ENCODE measurements at regions not wholly inside any gene's neighbourhood (a gene's known extent, or its start where the extent isn't known, plus 50 kb on each side); places are given as distances from the start of the nearest gene placed in this dataset.

GRCh38 chr7:136278057-136278456 is 300.9 kb upstream of the MTPN start:
- ATAC-seq (no peak), DNase-seq (no peak)
- H3K27ac ChIP-seq: no peak overlapping the region
- no peaks in the 10 kb centered on the region for H3K36me3 ChIP-seq
- no peak for TF ChIP-seq CTCF (IDR thresholded peaks at IDR 0.05)
- H3K4me3 ChIP-seq: no peak overlapping the region
- H3K27me3 ChIP-seq (ENCODE audit: low read depth): no peaks in the 10 kb centered on the region
- H3K9me3 ChIP-seq: no peaks in the 10 kb centered on the region
- no peaks in the 10 kb centered on the region for H3K4me1 ChIP-seq
- intact Hi-C loops (cut with DNase I): no loop called here

- Histone ChIP-seq H3K4me1 (no peaks in the 10 kb centered on the region), H3K36me3 (no peaks in the 10 kb centered on the region), H3K27ac (no peak overlapping the region), H3K27me3 (ENCODE audit: low read depth) (no peaks in the 10 kb centered on the region), H3K9me3 (no peaks in the 10 kb centered on the region), H3K4me3 (no peak overlapping the region)
- no peak for TF ChIP-seq CTCF (IDR thresholded peaks at IDR 0.05)
- DNase-seq (no peak), ATAC-seq (no peak)
- intact Hi-C loops (cut with DNase I): no loop called here
Observed at GRCh38 chr7:136275794-136276193, 298.6 kb upstream of the MTPN start.

GRCh38 chr7:136274636-136275345 is 297.6 kb upstream of the MTPN start:
- no peak for TF ChIP-seq CTCF (IDR thresholded peaks at IDR 0.05)

GRCh38 chr7:136272934-136273333 is 295.8 kb upstream of the MTPN start:
- H3K4me1 ChIP-seq: no peaks in the 10 kb centered on the region
- no peak for ATAC-seq
- no peaks in the 10 kb centered on the region for H3K27me3 ChIP-seq (ENCODE audit: low read depth)
- H3K4me3 ChIP-seq: no peak overlapping the region
- no peak for TF ChIP-seq CTCF (IDR thresholded peaks at IDR 0.05)
- no peak overlapping the region for H3K27ac ChIP-seq
- intact Hi-C loops (cut with DNase I): no loop called here
- H3K36me3 ChIP-seq: no peaks in the 10 kb centered on the region
- DNase-seq: no peak
- no peaks in the 10 kb centered on the region for H3K9me3 ChIP-seq

More at GRCh38 chr7:136274636-136275345, 297.6 kb upstream of the MTPN start:
- no peaks in the 10 kb centered on the region for H3K4me1 ChIP-seq
- no peak for DNase-seq
- intact Hi-C loops (cut with DNase I): no loop called here
- ATAC-seq: no peak
- H3K9me3 ChIP-seq: no peaks in the 10 kb centered on the region
- H3K27me3 ChIP-seq (ENCODE audit: low read depth): no peaks in the 10 kb centered on the region
- no peak overlapping the region for H3K4me3 ChIP-seq
- no peaks in the 10 kb centered on the region for H3K36me3 ChIP-seq
- H3K27ac ChIP-seq: no peak overlapping the region

- ATAC-seq: no peak
- H3K27ac ChIP-seq: no peak overlapping the region
Observed at GRCh38 chr7:136267822-136268221, 290.7 kb upstream of the MTPN start.

More at GRCh38 chr7:136267822-136268221, 290.7 kb upstream of the MTPN start:
- peaks cover 17% of the 10 kb centered on the region for H3K9me3 ChIP-seq
- H3K4me1 ChIP-seq: no peaks in the 10 kb centered on the region
- no peak for DNase-seq
- no peak overlapping the region for H3K4me3 ChIP-seq
- no peaks in the 10 kb centered on the region for H3K27me3 ChIP-seq (ENCODE audit: low read depth)
- intact Hi-C loops (cut with DNase I): no loop called here
- no peaks in the 10 kb centered on the region for H3K36me3 ChIP-seq
- no peak for TF ChIP-seq CTCF (IDR thresholded peaks at IDR 0.05)
